ENCODE measurements at regions not wholly inside any gene's neighbourhood (a gene's known extent, or its start where the extent isn't known, plus 50 kb on each side); places are given as distances from the start of the nearest gene placed in this dataset. TPM values are rescaled to one million over a fixed set of nuclear protein-coding genes. Genes with fewer than 3 reads are reported as not detected.
"Not testable (repeated sequence)": the region's sequence is repeated elsewhere in the genome, so short reads cannot be mapped to it uniquely, and the experiment has no call there.

DNA sequence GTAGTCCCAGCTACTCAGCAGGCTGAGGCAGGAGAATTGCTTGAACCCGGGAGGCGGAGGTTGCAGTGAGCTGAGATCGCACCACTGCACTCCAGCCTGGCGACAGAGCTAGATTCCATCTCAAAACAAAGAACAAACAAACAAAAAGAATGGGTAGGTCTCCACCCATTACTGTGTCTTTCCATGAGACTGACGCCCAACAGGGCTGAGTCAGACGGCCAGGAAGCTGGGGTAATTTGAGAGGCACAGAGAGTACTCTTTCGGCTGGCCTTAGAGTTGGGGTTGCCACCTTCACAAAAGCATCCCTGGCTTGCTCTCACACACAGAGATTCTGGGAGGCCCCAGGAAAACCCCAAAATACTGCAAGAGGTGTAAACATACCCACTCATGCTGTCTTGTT, 72.0 kb upstream of the DHRSX start:
- peak; percentile 61 for DNase-seq (ENCODE audit: low read depth)

DNA sequence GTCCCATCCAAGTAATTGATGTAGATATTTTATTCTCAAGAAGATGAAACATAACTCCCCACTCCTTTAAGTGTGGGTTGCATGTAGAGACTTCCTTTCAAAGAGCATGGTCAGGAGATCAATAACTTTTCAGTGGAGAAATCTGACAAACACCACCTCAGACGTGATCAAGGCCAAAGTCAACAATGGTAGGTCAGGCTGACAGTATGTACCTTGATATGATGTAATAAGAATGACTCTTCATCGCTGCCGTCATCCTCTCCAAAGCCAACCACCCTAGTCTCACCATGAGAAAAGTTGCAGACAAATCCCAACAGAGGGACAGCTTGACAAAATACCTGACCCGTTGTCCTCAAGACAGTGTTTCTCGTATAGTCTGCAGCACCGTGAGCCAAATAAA, 67.3 kb upstream of the DHRSX start:
- DNase-seq (ENCODE audit: low read depth): no peak

DNA sequence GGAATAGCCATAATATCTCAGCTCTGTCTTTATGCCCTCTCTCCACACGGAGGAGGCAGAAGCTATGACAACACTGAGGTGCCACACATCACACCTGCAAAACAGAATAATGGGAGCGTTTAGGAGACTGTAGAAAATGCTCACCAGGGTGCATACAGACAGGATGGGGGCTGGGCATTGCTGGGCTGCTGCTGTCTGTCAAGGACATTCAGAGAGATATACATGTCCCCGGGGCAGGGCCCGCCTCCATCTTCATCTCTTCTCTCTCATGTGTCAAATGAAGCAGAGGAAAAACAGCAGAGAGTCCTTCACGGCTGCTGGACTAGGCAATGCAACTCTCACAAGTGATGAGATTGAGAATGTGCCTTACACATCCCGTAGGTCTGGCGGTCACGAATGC, 65.3 kb upstream of the DHRSX start:
- DNase-seq (ENCODE audit: low read depth): no peak

DNA sequence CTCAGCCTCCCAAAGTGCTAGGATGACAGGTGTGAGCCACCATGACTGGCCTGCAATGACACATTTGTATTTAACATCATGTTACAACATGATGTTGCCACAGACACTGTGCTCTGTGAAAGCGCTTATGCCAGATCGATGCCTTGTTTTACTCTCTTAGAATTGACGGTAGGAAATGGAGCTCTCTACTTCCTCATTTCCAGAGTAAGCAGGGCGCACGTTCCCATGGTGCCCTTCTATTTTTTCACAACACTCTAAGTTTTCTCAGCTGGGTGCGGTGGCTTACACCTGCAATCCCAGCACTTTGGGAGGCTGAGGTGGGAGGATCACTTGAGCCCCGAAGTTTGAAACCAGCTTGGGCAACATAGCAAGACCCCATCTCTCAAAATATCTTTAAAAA, 60.7 kb upstream of the DHRSX start:
- no peak for DNase-seq (ENCODE audit: low read depth)

DNA sequence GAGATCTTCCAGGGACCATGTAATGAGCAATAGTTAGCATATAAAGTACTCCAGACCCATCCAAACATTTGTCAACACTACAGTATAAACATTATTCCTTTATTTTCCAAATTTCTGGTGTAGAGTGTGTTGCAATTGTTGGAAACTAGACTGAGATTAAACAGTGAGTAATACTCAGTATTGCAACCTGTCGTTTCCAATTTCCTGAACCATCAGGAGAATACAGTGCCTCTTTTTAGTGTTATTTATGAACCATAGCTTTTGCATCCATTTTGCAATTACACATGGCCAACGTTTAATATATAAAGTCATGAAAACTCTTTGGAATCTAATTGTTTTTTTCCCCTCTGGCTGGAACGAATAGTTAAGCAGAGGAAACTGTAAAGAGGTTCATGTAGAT, 58.3 kb upstream of the DHRSX start:
- no peak for DNase-seq (ENCODE audit: low read depth)

DNA sequence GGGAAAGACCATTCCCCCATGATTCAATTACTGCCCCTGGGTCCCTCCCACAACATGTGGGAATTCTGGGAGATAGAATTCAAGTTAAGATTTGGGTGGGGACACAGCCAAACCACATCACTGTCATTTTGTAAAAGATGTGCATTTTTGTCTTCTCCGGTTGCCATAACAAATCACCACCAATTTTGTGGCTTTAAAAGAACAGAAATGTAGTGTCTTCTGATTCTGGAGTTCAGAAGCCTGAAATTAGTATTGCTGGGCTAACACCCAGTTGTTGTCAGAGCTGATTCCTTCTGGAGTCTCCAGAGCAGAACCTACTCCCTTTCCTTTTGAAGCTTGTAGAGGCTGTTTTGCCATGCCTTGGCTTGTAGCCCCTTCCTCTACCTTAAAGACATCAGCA, 54.1 kb upstream of the DHRSX start:
- no peak for DNase-seq (ENCODE audit: low read depth)

DNA sequence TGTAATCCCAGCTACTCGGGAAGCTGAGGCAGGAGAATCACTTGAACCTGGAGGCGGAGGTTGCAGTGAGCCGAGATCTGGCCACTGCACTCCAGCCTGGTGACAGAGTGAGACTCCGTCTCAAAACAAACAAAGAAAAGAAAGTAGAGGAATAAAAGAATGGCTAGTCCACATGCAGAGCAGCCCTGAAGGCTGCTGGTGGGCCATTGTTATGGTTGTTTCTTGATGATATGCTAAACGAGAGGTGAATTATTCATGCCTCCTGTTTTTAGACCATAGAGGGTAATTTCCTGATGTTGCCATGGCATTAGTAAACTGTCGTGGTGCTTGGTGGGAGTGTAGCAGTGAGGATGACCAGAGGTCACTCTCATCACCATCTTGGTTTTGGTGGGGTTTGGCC, 53.3 kb upstream of the DHRSX start:
- DNase-seq (ENCODE audit: low read depth): not testable (repeated sequence)

DNA sequence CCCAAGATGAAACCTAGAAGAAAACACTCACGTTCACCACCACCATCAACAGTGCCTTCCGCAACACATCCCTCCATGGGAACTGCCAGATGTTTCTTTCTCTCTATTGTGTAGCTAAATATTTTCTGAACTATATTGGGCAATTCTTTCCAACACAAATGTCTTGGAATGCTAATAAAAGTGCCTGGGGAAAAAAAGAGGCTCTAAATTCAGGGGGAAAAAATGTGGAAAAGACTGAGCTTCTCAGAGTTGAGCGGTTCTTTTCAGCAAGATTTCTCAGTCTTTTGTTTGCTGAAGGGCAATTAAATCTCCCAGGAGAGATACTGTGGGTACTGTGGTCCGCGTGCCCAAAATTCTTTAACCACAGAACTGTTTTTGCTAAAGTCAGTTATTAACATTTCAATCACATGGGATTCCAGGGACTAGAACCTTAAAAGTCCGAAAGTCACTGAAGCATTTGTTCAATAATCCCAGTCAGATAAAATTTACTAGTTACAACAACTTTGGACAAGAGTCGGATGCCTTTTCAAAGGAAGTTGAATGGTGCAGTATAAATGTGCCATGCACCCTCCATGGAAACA, 51.9 kb upstream of the DHRSX start:
- DNase-seq (ENCODE audit: low read depth): peak; percentile 76

DNA sequence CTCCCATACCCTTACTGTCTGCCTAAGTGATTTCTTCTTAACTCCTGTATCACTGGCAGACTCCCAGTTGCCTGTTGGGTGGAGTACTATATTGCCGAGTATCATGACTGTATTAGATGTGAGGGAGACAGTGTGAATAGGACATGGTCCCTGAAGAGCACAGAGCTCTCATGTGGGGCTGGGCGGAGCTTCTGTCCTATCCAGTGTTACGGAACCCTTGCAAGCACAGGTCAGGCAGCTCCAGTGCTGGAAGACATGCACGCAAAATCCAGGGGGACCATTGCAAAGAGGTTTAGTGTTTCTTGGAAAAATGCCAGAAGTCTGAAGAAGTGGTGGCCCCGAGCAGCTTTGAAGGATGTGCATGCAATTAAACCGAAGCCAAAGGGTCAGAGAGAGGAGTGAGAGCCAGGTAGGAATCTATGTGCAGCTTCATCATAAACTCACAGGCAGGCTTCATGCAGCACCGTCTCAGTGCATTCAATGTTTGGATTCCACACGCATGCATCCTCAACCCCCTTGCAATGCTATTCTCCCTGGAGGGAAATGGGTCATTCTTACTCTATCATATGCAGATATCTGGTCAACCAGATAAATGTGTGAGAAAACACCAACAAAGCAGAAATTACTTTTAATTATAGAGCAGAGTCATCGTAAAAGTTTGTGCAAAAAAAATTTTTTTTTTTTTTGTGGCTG, 49.7 kb upstream of the DHRSX start:
- DNase-seq (ENCODE audit: low read depth): no peak

Small RNA genes in the stretch of these regions (microRNA-seq; reads per million reads assigned to microRNA genes)
- not detected for gene MIR6089
